Loucy (cell line): ENCODE measurements at regions not wholly inside any gene's neighbourhood (a gene's known extent, or its start where the extent isn't known, plus 50 kb on each side); places are given as distances from the start of the nearest gene placed in this dataset.

Source experiments
- CTCF ChIP-seq: fragments of 200-600 bp; sonication (generic); conservative IDR thresholded peaks from 2 replicates; pipeline ENCODE4 v1.5.1; 2014; ENCODE audit warnings: mild to moderate bottlenecking, antibody characterized with exemption, low read length
- EZH2phosphoT487 ChIP-seq: fragments of 200-600 bp; IDR thresholded peaks from 2 replicates; pipeline ENCODE4 v1.6.1; 2018; ENCODE audit warnings: antibody characterized with exemption, mild to moderate bottlenecking, moderate library complexity, borderline replicate concordance

GRCh38 chr1:228989992-228990827 lies 254.9 kb downstream of the RHOU start:
- TF ChIP-seq CTCF, result no peak
- no peak for TF ChIP-seq EZH2phosphoT487
